NOMO-1 treated with DMSO at 0.1 percent for 48 hours (cell line): ENCODE measurements at regions not wholly inside any gene's neighbourhood (a gene's known extent, or its start where the extent isn't known, plus 50 kb on each side); places are given as distances from the start of the nearest gene placed in this dataset.

Source experiments
- DNase-seq: peaks from one replicate; lab custom pipeline; 2025; ENCODE audit not compliant: unreplicated experiment; lab: John Stamatoyannopoulos, UW

DNA sequence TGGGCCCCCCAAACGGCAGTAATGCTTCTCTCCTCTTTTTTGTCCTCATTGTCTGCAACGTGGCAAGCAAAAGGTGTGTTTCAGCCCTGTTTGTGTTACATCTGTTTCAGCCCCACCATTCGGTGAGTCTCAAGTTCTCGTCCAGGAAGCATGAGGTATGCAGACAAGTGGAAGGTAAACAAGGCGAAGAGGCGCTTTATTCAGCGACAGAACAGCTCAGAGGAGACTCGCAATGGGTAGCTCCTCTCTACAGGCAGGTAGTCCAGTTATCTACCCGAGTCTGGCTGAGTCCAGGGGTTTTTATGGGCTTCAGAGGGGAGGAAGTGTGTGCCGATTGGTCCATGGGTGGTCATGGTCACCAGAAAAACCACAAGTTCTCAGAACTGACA is 733.4 kb upstream of the CDH7 start:
- DNase-seq = no peak

DNA sequence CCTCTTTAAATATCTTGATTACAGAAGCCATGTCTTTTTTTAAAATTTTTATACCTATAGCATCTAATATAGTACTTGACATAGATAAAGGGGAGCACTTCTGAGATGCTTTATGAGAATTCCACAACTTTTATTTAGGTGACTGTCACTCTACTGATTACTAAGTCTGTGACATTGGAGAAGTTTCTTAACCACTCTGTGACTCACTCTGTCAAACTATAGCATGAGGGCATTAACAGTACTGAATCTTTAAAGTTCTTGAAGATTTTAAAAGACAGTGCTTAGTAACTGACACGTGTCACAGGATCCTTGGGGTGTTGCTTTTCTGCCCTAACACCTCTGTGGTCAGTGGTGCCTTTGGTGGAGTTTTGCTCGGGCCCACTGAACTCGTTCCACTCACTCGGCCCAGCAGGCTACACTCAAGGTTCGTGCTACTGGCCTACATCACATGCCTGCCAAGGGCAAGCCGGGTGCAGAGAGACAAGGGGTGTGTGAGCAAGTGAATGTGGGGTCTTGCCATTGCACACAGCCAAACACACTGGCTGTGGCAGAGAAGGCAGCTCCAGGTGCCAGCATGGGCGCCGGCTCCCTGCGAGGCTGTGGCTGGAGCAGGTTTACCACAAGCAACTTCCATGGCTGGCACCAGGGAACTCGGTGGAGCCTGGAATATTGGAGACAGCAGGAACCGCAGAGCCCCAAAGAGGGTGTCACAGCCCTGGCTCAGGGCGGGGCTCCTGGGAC is 734.0 kb upstream of the CDH7 start:
- no peak for DNase-seq

DNA sequence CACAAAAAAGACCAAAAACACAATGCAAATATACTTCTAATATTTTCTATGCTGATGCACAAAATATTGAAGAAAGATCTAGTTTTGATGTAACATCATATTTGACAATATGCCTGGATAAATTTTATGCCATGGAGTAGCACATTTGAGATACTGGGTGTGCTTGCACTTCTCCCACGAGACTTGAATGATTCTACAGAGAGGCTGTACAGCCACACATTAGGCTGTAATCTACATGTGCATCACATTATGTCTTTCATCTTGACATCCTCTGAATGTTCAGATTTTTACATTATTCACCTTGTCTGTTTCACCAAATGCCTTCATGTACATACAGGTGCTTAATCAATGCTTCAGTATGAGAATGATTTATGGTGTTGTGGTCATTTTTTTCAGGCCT is 756.4 kb upstream of the CDH7 start:
- peak; percentile 20 for DNase-seq

DNA sequence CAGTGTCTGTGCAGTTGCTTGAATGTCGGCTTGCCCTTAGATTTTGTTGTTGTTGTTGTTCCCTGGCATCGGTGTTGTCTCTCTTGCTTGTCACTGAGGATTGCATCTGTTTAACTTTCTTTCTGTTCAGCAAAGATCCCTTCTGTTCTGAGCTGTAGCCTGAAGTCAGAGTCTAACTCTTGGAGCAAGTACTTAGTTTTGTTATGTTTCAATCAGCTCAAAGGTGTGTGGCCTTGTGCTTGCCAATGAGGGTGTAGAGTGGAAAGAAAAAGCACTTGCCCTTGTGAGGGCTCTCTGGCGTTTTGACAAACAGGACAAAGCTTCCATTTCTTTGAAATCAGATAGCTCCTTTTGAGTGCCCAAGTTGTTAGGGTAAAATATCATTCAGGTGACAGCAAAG is 757.1 kb upstream of the CDH7 start:
- peak; percentile 27 for DNase-seq

DNA sequence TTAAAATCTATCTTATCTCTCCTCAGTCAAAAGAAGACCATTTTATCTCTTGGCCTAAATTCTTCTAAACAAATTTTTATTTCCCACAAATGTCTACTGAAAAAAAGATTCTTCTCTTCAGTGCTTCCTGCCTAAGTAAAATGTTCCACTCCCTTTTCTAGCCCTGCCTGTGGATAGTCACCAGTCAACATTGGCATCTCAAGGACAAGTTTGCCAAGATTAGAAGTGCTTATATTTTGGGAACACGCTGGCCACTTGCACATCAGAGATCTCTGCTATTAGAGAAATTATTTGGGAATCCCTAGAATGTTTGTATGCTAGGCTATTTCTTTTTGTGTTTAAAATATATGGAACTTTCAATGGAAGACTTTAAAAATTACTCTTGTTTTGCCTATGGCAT is 758.2 kb upstream of the CDH7 start:
- DNase-seq = no peak

DNA sequence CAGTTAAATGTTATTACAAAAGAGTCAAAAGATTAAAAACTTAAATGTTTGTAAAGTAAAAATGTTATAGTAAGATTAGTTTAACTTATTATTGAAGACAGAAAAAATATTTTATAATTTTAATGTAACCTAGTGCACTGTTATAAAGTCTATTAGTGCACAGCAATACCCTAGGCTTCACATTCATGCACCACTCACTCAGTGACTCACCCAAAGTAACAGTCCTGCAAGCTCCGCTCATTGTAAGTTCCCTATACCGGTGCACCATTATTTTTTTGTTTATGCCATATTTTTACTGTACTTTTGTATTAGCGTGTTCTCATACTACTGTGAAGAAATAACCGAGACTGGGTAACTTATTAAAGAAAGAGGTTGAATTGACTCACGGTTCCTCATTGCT is 759.7 kb upstream of the CDH7 start:
- DNase-seq = peak; percentile 27

DNA sequence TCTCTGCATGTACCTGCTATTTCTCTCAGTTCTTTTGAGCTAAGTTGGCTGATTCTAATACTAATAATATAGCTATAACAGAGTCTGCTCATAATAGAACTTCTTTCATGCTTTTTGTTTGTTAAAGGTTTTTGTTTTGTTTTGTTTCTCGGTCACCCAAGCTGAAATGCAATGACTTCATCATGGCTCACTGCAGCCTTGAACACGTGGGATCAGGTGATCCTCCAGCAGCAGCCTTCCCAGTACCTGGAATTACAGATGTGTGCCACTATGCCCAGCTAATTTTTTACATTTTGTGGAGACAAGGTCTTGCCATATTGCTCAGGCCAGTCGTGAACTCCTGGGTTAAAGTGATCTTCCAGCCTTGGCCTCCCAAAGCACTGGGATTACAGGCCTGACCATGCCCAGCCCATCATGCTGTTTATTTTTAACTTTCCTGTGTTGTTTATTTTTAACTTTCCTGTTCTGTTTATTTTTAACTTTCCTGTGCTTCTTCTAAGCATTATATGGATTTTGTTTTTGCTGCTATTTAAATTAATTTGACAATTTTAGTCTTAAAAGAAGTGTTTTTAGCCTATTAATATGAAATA is 763.8 kb upstream of the CDH7 start:
- no peak for DNase-seq

DNA sequence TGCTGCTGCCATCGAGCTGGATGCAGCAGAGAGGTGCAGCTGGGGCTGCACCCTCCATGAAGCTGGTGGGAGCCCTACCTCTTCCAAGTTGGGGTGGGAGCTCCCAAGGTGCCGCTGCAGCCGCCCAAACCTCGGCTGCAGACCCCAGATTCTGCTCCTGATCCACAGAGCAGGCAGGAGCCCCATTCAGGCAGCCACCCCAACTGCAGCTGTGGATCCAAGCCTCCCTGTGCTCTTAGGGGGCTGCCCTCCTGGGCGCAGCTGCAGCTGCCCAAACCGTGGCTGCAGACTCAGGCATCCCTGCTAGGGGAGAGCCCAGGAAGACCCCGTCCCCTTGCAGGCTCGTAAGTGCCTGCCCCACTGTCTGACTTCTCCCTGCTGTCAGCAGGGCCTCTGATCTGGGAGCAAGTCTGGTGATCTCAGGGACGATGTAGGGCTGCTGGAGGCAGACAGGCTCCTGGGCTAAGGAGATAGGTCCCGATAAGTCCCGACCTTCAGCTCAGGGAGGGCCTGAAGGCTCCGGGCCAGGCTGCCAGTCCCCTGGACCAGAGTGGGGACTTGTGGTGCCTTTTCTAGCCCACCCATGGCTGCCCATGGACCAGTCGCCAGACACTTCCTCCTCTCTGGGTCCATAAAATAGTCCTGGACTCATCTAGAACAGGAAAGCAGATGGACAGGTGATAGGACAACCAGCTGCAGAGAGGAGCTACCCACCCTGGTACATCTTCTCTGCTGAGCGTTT is 767.1 kb upstream of the CDH7 start:
- no peak for DNase-seq

DNA sequence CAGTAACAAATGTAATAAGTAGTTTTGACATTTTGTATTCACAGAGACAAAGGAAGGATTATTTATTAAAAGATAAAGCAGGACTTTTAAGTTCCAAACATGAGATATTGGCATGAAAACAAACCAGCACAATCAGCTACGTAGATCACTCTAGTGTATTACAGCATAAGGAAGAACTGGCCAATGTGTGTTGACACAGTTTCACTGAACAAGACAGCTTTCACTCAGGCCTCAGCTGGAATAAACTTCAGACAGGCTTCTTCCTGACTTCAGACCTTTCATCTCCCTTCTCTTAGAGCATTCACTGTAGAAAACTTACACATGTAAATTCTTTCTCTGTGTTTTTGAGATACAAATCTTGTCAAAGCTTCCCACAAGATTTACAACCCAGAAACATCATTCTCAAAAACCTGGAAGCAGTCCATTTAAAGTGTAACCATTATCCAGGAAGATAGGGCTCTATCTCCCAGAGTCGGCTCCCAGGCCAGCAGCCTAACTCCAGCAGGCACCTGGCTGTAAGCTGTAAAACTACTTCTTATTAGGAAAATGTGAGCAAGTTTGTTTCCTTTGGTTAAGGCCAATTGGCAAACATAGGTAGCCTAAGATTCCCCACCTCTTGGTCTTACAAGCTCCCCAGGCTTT is 768.3 kb upstream of the CDH7 start:
- no peak for DNase-seq

DNA sequence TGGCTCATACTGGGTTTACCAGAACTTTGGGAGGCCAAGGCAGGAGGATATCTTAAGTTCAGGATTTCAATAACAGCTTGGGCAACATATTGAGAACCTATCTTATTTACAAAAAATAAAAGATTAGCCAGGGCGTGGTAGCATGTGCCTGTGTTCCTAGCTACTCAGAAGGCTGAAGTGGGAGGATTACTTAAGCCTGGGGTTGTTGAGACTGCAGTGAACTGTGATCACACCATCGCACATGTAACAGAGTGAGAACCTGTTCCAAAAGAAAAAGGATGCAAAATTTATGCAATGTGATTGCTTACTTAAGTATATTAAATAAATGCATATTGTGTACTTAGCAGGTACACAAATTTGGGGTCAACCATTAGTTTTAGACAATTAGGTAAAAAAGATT is 768.9 kb upstream of the CDH7 start:
- no peak for DNase-seq

DNA sequence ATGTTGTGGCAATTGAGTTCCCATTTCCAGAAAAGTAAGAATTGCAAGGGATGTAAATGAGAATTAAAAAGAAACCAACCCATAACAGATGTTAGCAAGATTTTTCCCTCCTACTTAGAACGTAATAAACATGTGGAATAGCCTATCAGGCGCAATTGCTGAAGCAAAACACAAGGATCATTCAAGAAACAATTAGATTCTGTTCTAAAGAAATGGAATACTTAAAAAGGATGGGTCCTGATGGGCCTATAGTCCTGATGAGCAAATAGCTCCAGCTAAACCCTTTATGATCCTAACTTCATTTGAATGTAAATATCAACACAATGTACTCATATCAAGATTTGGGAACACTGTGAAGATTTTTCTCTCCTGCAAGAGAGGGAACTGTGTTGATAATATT is 771.0 kb upstream of the CDH7 start:
- DNase-seq = no peak

DNA sequence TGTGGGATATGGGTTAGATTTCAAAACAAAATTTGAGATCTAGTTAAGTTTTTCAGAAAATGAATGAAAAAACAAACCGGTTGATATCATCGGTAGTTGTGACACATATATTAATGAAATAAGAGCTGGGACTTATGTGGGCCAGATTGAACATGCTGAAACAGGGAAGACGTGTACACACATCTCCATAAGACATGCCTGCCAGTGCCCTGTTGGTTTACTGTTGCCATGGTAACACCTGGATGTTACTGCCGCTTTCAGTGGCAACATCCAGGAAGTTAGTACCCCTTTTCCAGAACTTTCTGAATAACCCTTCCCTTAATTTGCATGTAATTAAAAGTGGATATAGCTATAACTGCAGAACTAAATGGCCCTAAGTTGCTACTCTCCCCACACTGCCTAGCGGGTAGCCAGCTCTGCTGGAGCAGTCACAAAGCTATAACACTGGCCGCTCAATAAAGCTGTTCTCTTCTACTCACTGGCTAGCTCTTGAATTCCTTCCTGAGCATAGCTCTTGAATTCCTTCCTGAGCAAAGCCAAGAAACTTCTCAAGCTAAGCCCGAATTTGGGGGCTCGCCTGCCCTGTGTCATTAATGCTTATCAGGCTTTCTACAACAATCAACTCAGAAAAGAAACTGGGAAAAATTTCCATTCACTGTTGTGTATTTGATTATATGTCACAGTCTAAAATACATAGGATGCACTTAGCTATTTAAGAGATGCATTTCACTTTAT is 776.3 kb upstream of the CDH7 start:
- DNase-seq = no peak

DNA sequence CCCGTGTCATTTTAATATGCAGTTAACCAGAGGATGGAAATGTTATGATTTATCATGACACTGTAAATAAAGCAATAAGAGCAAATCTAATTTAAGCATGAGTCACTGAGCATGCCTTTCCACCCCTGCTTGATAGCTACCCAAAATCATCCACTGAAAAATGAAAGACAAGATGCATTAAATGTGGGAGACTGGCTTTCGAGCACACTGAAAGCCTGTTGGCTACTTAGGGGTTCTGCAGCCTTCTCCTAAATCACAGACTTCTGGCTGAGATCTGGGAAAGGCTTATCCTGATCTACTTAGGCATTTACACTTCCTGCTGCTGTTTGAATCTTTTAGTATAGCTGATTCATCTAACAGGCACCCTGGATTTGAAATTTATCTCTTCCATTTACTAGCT is 778.3 kb upstream of the CDH7 start:
- DNase-seq = no peak

DNA sequence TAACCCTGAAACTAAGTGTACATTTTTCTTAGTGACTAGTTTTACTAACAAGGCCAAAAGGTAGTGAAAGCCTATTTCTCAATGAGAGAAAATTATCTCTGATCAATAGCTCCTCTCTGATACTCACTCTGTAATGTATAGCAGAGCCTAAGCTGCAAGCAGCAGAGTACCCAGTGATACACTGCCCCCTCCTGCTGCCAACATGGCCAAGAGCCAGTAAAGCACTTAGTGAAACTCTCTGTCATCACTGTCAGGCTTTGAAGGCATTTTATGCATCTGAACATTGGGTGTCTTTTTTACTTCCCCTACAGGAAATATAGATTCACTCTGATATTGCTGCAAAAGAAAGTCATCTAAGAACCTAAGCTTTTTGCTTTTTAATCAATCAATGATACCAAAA is 784.1 kb upstream of the CDH7 start:
- DNase-seq = no peak

DNA sequence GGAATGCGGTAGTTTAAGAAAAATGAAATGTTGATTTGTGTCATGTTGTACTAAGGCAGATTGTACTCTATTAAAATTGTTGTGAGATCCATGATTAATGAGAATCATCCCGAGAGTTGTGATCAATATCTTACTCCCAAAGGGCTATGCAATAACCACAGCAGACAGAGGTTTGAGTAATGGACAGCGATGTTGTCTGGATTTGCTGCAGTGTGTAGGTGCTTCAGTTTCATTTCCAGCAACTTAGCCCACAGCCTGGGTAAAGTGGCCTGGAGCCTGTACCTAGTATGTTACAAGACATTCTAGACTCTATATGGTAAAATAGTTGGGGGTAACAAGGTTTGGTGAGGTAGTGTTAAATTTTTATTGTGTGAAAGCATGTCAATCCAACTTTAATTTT is 794.3 kb upstream of the CDH7 start:
- no peak for DNase-seq

DNA sequence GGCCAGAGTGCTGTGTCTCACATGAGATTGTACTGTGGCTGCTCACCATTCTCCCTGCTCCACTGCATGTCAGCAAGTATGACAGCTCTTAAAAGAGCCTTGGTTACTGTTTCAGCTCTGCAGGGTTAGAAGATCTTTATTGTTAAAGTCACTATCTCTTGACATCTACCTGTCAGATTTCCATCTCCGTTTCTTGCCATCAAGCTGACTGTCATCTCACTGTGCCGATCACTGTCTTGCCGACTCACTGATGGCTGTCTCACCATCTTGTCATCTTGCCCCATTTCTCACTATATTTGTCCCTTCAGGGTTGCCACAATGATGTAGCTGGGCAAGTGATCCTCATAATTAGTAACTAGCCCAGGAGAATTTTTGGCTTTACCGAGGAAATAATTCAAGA is 800.9 kb upstream of the CDH7 start:
- DNase-seq = no peak

DNA sequence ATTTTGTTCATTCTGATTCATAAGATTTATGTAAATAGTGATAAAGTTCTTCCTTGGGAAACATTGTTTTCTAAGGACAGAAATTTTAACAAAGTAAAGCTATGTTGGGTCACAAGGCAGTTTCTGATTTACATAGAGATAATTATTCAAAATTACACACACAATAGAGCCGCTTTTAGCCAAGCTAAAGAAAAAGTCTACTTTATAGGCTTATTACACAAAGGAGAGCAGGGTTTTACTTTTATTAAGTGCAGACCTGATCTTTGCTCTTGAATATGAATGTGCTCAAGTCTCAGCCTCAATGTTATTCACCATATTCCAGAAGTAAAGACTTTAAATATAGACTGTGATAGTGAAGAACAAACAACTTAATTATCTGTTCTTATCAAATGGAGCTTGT is 787.8 kb upstream of the LINC00305 start:
- DNase-seq = no peak

DNA sequence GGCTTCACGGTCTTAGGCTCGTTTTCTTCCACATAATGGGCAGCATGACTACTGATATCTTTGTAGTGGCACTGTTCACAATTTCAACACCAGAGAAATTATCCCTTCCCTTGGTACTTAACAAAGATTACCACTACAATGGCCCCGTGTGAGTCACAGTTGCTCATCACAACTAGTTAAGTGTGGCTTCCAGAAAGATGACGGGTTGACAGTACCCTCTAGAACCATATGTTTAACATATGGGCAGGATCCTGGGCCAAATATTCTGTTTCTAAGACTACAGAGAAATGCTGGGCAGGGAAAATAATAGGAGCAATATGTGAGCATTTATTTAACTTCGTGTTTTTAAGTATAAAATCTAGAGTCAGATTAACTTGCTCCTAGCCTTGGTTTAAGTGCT is 780.1 kb upstream of the LINC00305 start:
- no peak for DNase-seq

DNA sequence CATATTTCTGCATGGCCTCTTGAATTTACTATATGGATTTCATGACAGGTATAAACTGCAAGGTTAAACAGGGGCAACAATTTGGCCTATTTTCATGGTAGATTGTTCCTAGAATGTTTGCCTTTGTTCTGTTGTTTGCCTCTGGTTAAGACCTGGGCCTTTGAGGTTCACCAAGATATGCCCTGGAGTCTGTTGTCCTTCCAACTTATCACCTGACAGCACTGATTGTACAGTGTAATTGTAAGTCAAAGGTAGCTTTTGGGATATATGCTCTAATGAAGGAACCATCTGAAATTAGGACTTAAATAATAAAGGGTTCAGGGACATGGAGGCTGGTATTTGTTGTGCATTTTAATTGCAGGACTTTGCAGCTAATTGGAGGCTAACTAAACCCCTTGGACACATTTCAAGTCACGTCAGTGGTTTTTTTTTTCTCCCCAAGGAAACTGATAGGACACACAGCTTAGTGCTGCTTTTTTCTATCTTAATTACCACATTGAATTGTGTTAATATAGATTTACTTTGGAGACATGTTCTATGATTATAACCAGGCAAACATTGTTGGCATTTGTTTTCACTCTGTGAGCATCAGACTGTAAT is 771.2 kb upstream of the LINC00305 start:
- DNase-seq = no peak

DNA sequence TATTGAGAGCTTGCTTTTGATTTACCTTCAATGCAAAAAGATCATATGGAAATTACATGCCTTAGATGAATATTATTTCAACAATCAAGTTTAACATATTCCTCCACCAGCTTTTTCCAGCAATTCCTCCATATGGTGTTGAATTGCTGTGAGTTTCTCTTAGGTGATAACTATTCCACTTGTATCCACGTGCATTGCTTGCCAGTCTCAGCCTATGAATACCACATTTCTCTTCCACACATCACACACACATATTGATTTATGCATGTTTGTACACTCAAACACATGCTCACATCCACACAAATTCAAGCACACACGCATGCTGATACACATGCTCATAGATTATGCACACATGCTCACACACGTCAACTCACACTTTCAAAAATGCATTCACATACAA is 770.0 kb upstream of the LINC00305 start:
- DNase-seq = no peak

DNA sequence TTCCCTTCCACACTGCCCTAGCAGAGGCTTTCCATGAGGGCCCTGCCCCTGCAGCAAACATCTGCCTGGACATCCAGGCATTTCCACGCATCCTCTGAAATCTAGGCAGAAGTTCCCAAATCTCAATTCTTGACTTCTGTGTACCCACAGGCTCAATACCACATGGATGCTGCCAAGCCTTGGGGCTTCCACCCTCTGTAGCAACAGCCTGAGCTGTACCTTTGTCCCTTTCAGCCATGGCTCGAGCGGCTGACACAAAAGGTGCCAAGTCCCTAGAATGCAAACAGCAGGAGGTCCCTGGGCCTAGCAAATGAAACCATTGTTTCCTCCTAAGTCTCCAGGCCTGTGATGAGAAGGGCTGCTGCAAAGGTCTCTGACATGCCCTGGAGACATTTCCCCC is 744.5 kb upstream of the LINC00305 start:
- no peak for DNase-seq
